Caco-2 (cell line): ENCODE measurements at regions not wholly inside any gene's neighbourhood (a gene's known extent, or its start where the extent isn't known, plus 50 kb on each side); places are given as distances from the start of the nearest gene placed in this dataset.
A peak's percentile ranks its signal among the peaks of the same experiment; 100 is the strongest.

Experiments
- BruUV-seq: library from RNA; stranded (reverse); fragments of 400-500 nt; replicated peaks from 2 replicates; lab custom pipeline; 2021; lab: Mats Ljungman, UMichigan
- CTCF ChIA-PET: fragments of 300-600 bp; sonication (Branson Sonifier 250); formaldehyde crosslinking; loops from one replicate; lab custom pipeline; 2022; ENCODE audit warnings: antibody characterized with exemption; lab: Charles Lee
- POLR2A ChIA-PET: fragments of 300-600 bp; sonication (Branson Sonifier 250); formaldehyde crosslinking; loops from one replicate; lab custom pipeline; 2022; ENCODE audit warnings: antibody characterized with exemption; lab: Charles Lee
- DNase-seq, 2 experiments: peaks; one replicate each; pipeline versions ENCODE4 v3.0.0 to v3.0.0-alpha.2; 2020 to 2022
- H3K27me3 ChIP-seq: replicated peaks from 2 replicates; pipeline ENCODE4 v1.6.0; 2011; ENCODE audit warnings: low read length; ENCODE audit not compliant: control insufficient read depth, insufficient read depth
- H3K36me3 ChIP-seq: 2 replicates; pipeline ENCODE4 v1.5.1; 2011; ENCODE audit warnings: low read length; ENCODE audit not compliant: control insufficient read depth, insufficient read depth
- H3K4me1 ChIP-seq: fragments of 250-450 bp; sonication (Bioruptor Pico); 2 replicates; pipeline ENCODE4 v1.5.1; 2020; ENCODE audit warnings: mild to moderate bottlenecking
- H3K4me3 ChIP-seq: 2 replicates; pipeline ENCODE4 v1.5.1; 2011; ENCODE audit warnings: low read depth, mild to moderate bottlenecking, control low read depth, low read length
- H3K9me3 ChIP-seq: fragments of 250-450 bp; sonication (Bioruptor Pico); 2 replicates; pipeline ENCODE4 v1.5.1; 2020; ENCODE audit warnings: mild to moderate bottlenecking, moderate library complexity
- H3K27ac Mint-ChIP-seq: one replicate; pipeline ENCODE4 v1.8.0; 2022; ENCODE audit warnings: mixed read lengths; ENCODE audit not compliant: unreplicated experiment
- H3K27me3 Mint-ChIP-seq: one replicate; pipeline ENCODE4 v1.8.0; 2022; ENCODE audit warnings: mixed read lengths; ENCODE audit not compliant: insufficient read depth, unreplicated experiment
- H3K36me3 Mint-ChIP-seq: one replicate; pipeline ENCODE4 v1.8.0; 2022; ENCODE audit warnings: mild to moderate bottlenecking, mixed read lengths; ENCODE audit not compliant: insufficient read depth, unreplicated experiment
- H3K4me1 Mint-ChIP-seq: one replicate; pipeline ENCODE4 v1.8.0; 2022; ENCODE audit warnings: low read depth, mixed read lengths; ENCODE audit not compliant: unreplicated experiment
- H3K4me3 Mint-ChIP-seq: one replicate; pipeline ENCODE4 v1.8.0; 2022; ENCODE audit warnings: mild to moderate bottlenecking, moderate library complexity, mixed read lengths; ENCODE audit not compliant: unreplicated experiment
- H3K9me3 Mint-ChIP-seq: one replicate; pipeline ENCODE4 v1.8.0; 2022; ENCODE audit warnings: mixed read lengths; ENCODE audit not compliant: unreplicated experiment
- CTCF ChIP-seq, 2 experiments: fragments of 200-600 bp in 1 of 2; IDR thresholded peaks; 1 replicate in 1 of 2; 2 replicates in 1 of 2; pipeline versions ENCODE4 v1.5.1 to v1.8.0; 2011 to 2022; ENCODE audit warnings: antibody characterized with exemption in 1 of 2, control low read depth in 1 of 2, inconsistent platforms in 1 of 2, low read depth in 1 of 2, low read length in 1 of 2, mild to moderate bottlenecking in 1 of 2, moderate library complexity in 1 of 2; ENCODE audit not compliant: insufficient read depth in 1 of 2, severe bottlenecking in 1 of 2, unreplicated experiment in 1 of 2
- intact Hi-C: fragments of 100-400 bp; cut with micrococcal nuclease; formaldehyde crosslinking; loops from one replicate; pipeline ENCODE4 v1.10.0; 2022; ENCODE audit not compliant: unreplicated experiment

- Mint-ChIP-seq H3K36me3 (peaks cover 31% of the 10 kb centered on the region), H3K9me3 (no peaks in the 10 kb centered on the region), H3K27me3 (no peaks in the 10 kb centered on the region), H3K4me3 (peak overlapping the region; percentile 34), H3K27ac (peak overlapping the region; percentile 89), H3K4me1 (peaks cover 72% of the 10 kb centered on the region)
- H3K36me3 ChIP-seq = no peaks in the 10 kb centered on the region
- no peaks in the 10 kb centered on the region for H3K9me3 ChIP-seq
- ChIA-PET POLR2A (interaction anchor here (1.5 to 1.9 kb wide), 2 partner anchors 11 to 235 kb away, joined by 12 to 14 read pairs; no protein-coding TSS in a partner anchor), CTCF (interaction anchor here (0.6 to 0.8 kb wide), 2 partner anchors 57 to 125 kb away, joined by 3 read pairs; no protein-coding TSS in a partner anchor)
- no TSS peak for BruUV-seq
- peak in 1 of 2 experiments; percentile 44 for DNase-seq
- TF ChIP-seq CTCF (IDR thresholded peaks at IDR 0.05; ENCODE audit: insufficient read depth in 1 of 2, low read depth in 1 of 2, low read length in 1 of 2, severe bottlenecking in 1 of 2, unreplicated experiment in 1 of 2) = no peak
- intact Hi-C loops = loop anchor here (5.0 kb wide), 1 partner anchor 137 kb away; no protein-coding TSS in a partner anchor
- no peaks in the 10 kb centered on the region for H3K27me3 ChIP-seq
- no peak overlapping the region for H3K4me3 ChIP-seq
- H3K4me1 ChIP-seq = peaks cover 94% of the 10 kb centered on the region
These were observed 169.7 kb downstream of the TOMM20 start for GRCh38 chr1:234958706-234959657.

- Mint-ChIP-seq H3K9me3 (no peaks in the 10 kb centered on the region), H3K36me3 (peaks cover 24% of the 10 kb centered on the region), H3K27me3 (no peaks in the 10 kb centered on the region), H3K4me1 (peaks cover 72% of the 10 kb centered on the region), H3K27ac (peak overlapping the region; percentile 89), H3K4me3 (peak overlapping the region; percentile 55)
- BruUV-seq = TSS peak; percentile 59
- POLR2A ChIA-PET = interaction anchor here (0.6 to 2.1 kb wide), 8 partner anchors 12 to 354 kb away, joined by 3 to 24 read pairs (median 8); no protein-coding TSS in a partner anchor
- H3K9me3 ChIP-seq = no peaks in the 10 kb centered on the region
- peak in 1 of 2 experiments; percentile 48 for DNase-seq
- H3K36me3 ChIP-seq = no peaks in the 10 kb centered on the region
- H3K4me3 ChIP-seq = no peak overlapping the region
- peaks cover 98% of the 10 kb centered on the region for H3K4me1 ChIP-seq
- intact Hi-C loops = loop anchor here (5.0 kb wide), 1 partner anchor 136 kb away; no protein-coding TSS in a partner anchor
- H3K27me3 ChIP-seq = no peaks in the 10 kb centered on the region
- CTCF ChIA-PET = interaction anchor here (0.6 to 1.9 kb wide), 4 partner anchors 12 to 132 kb away, joined by 3 to 8 read pairs (median 4); no protein-coding TSS in a partner anchor
- TF ChIP-seq CTCF (IDR thresholded peaks at IDR 0.05; ENCODE audit: insufficient read depth in 1 of 2, low read depth in 1 of 2, low read length in 1 of 2, severe bottlenecking in 1 of 2, unreplicated experiment in 1 of 2) = no peak
These were observed 170.5 kb downstream of the TOMM20 start for GRCh38 chr1:234958066-234958705.
